Thyroid gland (tissue), 4 donors: ENCODE measurements at regions not wholly inside any gene's neighbourhood (a gene's known extent, or its start where the extent isn't known, plus 50 kb on each side); places are given as distances from the start of the nearest gene placed in this dataset.
A peak's percentile ranks its signal among the peaks of the same experiment; 100 is the strongest.

ENCODE experiments used
- DNase-seq, 2 donors: peaks; one replicate each; pipeline ENCODE4 v3.0.0-alpha.2; 2019
- H3K27ac ChIP-seq, 3 donors: fragments of 200-600 bp; sonication (generic); 1 replicate in 2 of 3; 2 replicates in 1 of 3; pipeline ENCODE4 v1.5.1; 2016 to 2019; ENCODE audit warnings: mild to moderate bottlenecking in 1 of 3, moderate library complexity in 1 of 3
- H3K27me3 ChIP-seq: fragments of 200-600 bp; sonication (generic); one replicate; pipeline ENCODE4 v1.5.1; 2019
- H3K36me3 ChIP-seq, 2 donors: fragments of 200-600 bp; sonication (generic); one replicate each; pipeline ENCODE4 v1.5.1; 2016 to 2019
- H3K4me1 ChIP-seq, 2 donors: fragments of 200-600 bp; sonication (generic); one replicate each; pipeline ENCODE4 v1.5.1; 2017 to 2019
- H3K4me3 ChIP-seq, 3 donors: fragments of 200-600 bp; sonication (generic); replicated peaks in 1 of 3; 1 replicate in 2 of 3; 2 replicates in 1 of 3; pipeline ENCODE4 v1.5.1; 2016; ENCODE audit warnings: mild to moderate bottlenecking in 1 of 3
- H3K9me3 ChIP-seq: fragments of 200-600 bp; sonication (generic); one replicate; pipeline ENCODE4 v1.5.1; 2017
- CTCF ChIP-seq, 6 experiments: fragments of 200-600 bp in 3 of 6; fragments of 450-650 bp in 3 of 6; sonication (generic) in 3 of 6; IDR thresholded peaks; one replicate each; pipeline ENCODE4 v1.5.1; 2016 to 2019; ENCODE audit warnings: antibody characterized with exemption in 6 of 6, mild to moderate bottlenecking in 2 of 6, inconsistent platforms in 1 of 6, moderate library complexity in 1 of 6
- POLR2A ChIP-seq, 2 donors: fragments of 450-650 bp; IDR thresholded peaks; one replicate each; pipeline ENCODE4 v1.6.1; 2017; ENCODE audit warnings: antibody characterized with exemption in 2 of 2, mild to moderate bottlenecking in 2 of 2, moderate library complexity in 1 of 2
- WGBS, 2 donors: methylation state at CpG; one replicate each; pipeline ENCODE4 v1.1.5; 2017; 5-methylcytosine and 5-hydroxymethylcytosine counted together
- intact Hi-C: fragments of 100-400 bp; cut with DNase I; formaldehyde crosslinking; loops from one replicate; pipeline ENCODE4 v1.15.1; 2023

GRCh38 chr2:35339211-35339610, 1016.4 kb upstream of the CRIM1 start:
- H3K36me3 ChIP-seq = no peaks in the 10 kb centered on the region
- H3K4me1 ChIP-seq = no peaks in the 10 kb centered on the region
- no peak for TF ChIP-seq POLR2A (IDR thresholded peaks at IDR 0.05)
- no peak for TF ChIP-seq CTCF (IDR thresholded peaks at IDR 0.05)
- H3K27ac ChIP-seq = no peak overlapping the region
- H3K4me3 ChIP-seq = no peak overlapping the region
- no peak for DNase-seq
- H3K27me3 ChIP-seq = no peaks in the 10 kb centered on the region
- intact Hi-C loops = no loop called here
- no peaks in the 10 kb centered on the region for H3K9me3 ChIP-seq

GRCh38 chr2:35337922-35338321, 1017.7 kb upstream of the CRIM1 start:
- H3K4me3 ChIP-seq = no peak overlapping the region
- H3K27me3 ChIP-seq = no peaks in the 10 kb centered on the region
- WGBS, 2 donors = 97 to 99% methylated on average over 2 of the region's 2 CpGs
- no peaks in the 10 kb centered on the region for H3K9me3 ChIP-seq
- no peaks in the 10 kb centered on the region for H3K36me3 ChIP-seq
- H3K27ac ChIP-seq = no peak overlapping the region
- no peak for DNase-seq
- H3K4me1 ChIP-seq = no peaks in the 10 kb centered on the region
- TF ChIP-seq POLR2A (IDR thresholded peaks at IDR 0.05) (no peak), CTCF (IDR thresholded peaks at IDR 0.05) (no peak)
- intact Hi-C loops = no loop called here

- H3K27ac ChIP-seq = no peak overlapping the region
- 55 to 64% methylated on average over 1 of the region's 1 CpG for WGBS, 2 donors
- H3K27me3 ChIP-seq = no peaks in the 10 kb centered on the region
- H3K4me3 ChIP-seq = no peak overlapping the region
- intact Hi-C loops = no loop called here
- no peaks in the 10 kb centered on the region for H3K36me3 ChIP-seq
- H3K9me3 ChIP-seq = no peaks in the 10 kb centered on the region
- TF ChIP-seq CTCF (IDR thresholded peaks at IDR 0.05) (no peak), POLR2A (IDR thresholded peaks at IDR 0.05) (no peak)
- DNase-seq = no peak
- H3K4me1 ChIP-seq = no peaks in the 10 kb centered on the region
Observed at GRCh38 chr2:35314049-35314448, 1041.5 kb upstream of the CRIM1 start.

GRCh38 chr2:35301369-35301768, 1054.2 kb upstream of the CRIM1 start:
- H3K4me3 ChIP-seq = no peak overlapping the region
- no peak for TF ChIP-seq CTCF (IDR thresholded peaks at IDR 0.05)
- no peak for TF ChIP-seq POLR2A (IDR thresholded peaks at IDR 0.05)
- DNase-seq = no peak
- WGBS, 2 donors = 91 to 95% methylated on average over 1 of the region's 1 CpG
- H3K9me3 ChIP-seq = no peaks in the 10 kb centered on the region
- H3K27ac ChIP-seq = no peak overlapping the region
- H3K36me3 ChIP-seq = no peaks in the 10 kb centered on the region
- no peaks in the 10 kb centered on the region for H3K27me3 ChIP-seq
- intact Hi-C loops = no loop called here
- H3K4me1 ChIP-seq = peaks cover 0 to 12% of the 10 kb centered on the region in 2 donors

- no peaks in the 10 kb centered on the region for H3K36me3 ChIP-seq
- no peak for TF ChIP-seq POLR2A (IDR thresholded peaks at IDR 0.05)
- TF ChIP-seq CTCF (IDR thresholded peaks at IDR 0.05) = no peak
- H3K27me3 ChIP-seq = no peaks in the 10 kb centered on the region
- H3K4me3 ChIP-seq = no peak overlapping the region
- H3K9me3 ChIP-seq = no peaks in the 10 kb centered on the region
- intact Hi-C loops = no loop called here
- H3K27ac ChIP-seq = peak overlapping the region in 2 of 3 donors; percentile 30 to 41
- DNase-seq = peak; percentile 54 to 78
- peaks cover 0 to 12% of the 10 kb centered on the region in 2 donors for H3K4me1 ChIP-seq
- 8 to 11% methylated on average over 4 of the region's 4 CpGs for WGBS, 2 donors
Observed at GRCh38 chr2:35298493-35298892, 1057.1 kb upstream of the CRIM1 start.
